ENCODE measurements at regions not wholly inside any gene's neighbourhood (a gene's known extent, or its start where the extent isn't known, plus 50 kb on each side); places are given as distances from the start of the nearest gene placed in this dataset.

GRCh38 chr15:94893091-94893490 is 661.7 kb downstream of the MCTP2 start:
- no peak for DNase-seq

DNA sequence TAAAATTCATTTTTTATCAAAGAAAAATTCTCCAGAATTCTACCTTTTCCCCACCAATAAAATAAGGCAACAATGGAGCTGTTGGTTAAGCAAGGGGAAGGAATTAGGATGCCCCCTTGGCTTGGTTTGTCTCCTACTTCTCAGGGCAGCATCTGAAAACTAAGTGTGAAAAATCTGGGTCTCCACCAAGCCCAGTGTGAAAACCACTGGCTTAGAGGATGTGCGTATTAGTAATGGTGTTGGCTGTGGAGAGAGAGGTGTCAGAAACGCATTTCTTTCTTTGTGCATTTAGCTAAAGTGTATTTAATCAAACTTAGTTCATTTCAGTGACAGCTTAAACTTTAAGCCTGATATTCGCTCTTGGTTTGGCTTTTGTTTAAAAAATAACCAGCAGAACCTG is 662.7 kb downstream of the MCTP2 start:
- no peak for DNase-seq

GRCh38 chr15:94909510-94909909 is 678.1 kb downstream of the MCTP2 start:
- no peak for DNase-seq

- no peak for DNase-seq
Measured at GRCh38 chr15:94910166-94910565, 678.8 kb downstream of the MCTP2 start.

DNA sequence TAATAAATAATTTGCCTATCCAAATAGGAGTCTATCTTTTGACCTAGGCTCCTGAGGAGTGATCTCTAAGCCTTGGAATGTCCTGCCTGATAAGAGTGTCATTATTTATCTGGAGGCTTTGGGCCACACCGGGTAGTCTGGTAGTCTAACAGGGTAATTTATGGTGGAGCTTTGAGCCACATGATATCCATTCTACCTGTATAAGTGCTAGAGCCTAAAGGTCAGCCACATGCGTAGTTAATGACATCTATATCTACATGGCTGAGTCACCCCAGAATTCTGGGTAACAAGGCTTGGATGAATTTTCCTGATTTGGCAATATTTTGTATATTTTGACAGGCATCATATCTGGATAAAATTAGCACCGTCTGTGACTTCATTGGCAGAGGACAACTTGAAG is 681.4 kb downstream of the MCTP2 start:
- no peak for DNase-seq

GRCh38 chr15:94917068-94917467 is 685.7 kb downstream of the MCTP2 start:
- no peak for DNase-seq

DNA sequence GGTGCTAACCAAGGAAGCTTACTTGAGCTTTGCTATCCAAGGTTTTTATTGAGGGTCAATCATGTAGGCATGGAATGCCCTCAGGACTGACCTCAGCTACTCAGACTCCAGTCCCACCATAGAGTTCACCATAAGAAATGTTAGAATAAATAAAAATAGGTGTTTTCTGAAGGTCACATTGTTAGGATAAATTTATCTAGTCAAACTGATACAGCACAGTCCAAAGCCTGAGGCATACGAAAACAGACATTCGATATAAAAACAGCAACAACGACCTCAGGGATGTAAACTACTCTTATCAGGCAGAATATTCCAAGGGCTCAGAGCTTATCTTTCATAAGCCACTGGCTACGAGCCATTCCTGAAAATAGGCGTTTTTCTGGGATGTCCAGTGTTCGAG is 690.6 kb downstream of the MCTP2 start:
- no peak for DNase-seq

DNA sequence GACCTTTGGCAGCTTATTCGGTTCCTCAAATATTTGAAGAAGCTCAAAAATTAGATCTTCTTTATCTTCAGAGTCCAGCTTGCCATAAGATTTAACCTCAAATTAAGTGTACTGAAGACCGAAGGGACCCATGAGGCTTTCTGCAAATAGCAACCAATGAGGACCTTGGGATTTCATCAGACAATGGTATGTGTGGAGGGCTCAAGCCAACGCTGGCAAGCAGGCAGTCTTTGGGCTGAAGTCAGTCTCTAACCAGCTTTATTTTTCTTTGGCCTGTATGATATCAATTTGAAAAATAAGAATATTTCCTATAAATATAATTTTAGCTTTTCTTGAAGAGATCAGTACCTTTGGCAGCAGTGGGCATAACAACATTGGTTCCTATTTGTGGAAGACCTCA is 692.7 kb downstream of the MCTP2 start:
- no peak for DNase-seq

DNA sequence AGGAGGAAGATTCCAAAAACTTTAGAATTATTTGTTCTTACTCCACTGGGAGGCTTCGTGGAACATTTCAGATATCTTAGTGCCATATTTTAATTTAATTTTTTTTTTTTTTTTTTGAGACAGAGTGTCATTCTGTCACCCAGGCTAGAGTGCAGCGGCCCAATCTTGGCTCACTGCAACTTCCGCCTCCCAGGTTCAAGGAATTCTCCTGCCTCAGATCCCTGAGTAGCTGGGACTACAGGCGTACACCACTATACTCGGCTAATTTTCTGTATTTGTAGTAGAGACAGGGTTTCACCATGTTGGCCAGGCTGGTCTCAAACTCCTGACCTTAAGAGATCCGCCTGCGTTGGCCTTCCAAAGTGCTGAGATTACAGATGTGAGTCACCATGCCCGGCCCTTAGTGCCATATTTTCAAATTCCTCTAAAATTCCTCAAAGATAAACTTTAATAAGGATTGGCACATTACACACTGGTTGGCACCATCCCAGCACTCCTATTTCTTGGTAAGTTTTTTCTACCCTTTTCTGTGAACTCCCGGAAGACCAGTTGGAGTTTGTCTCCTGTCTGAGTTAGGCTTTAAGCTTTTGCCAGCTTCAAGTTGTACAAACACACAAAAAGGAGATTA is 693.7 kb downstream of the MCTP2 start:
- DNase-seq: no peak

DNA sequence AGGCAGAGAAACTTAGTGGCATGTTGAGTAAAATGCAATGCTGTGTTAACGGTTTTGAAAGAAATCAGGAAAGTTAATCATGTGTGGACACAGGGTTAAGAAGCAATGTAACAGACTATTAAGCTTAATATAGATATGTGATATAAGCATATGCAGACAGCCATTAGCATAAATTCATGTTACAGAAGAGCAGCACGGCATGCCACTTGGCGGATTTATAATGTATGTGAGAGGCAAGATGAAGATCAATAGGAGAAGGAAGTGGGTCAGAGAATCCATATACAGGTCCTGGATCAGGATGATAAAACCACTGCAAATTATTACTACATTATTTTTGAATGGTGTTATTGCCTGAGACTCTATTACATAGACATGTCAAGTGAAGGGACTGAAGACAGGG is 694.3 kb downstream of the MCTP2 start:
- no peak for DNase-seq

- DNase-seq: no peak
Measured at GRCh38 chr15:94927003-94927402, 695.6 kb downstream of the MCTP2 start.

GRCh38 chr15:94929282-94929681 is 697.9 kb downstream of the MCTP2 start:
- DNase-seq: no peak

DNA sequence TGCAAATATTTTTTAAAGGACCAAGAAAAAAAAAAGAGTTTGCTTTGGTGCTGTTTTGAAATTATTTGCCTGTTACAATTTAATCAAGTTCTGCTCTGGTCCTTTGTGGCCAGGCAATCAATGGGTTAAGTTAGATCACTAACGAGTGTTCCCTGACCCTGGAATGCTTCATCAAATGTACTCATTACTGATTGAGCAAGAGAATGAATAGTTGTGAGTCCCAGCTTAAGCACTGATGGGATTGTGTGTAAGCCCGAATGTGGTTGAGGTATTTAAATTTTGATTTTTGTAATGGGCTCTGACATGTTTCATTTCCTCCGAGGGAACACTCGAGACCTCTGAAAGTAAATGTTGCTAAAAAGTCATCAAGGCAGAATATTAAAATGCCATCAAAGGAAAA is 699.1 kb downstream of the MCTP2 start:
- no peak for DNase-seq

- no peak for DNase-seq
Measured at GRCh38 chr15:94930960-94931359, 699.6 kb downstream of the MCTP2 start.

DNA sequence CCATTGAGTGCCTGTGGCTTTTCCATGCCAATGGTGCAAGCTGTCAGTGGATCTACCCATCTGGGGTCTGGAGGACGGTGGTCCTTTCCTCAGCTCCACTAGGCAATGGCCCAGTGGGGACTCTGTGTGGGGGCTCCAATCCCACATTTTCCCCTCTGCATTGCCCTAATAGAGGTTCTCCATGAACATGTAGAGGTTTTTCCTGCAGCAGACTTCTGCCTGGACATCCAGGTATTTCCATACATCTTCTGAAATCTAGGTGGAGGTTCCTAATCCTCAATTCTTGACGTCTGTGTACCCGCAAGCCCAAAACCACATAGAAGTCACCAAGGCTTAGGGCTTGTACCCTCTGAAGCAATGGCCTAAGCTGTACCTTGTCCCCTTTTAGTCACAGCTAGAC is 703.1 kb downstream of the MCTP2 start:
- DNase-seq: no peak

DNA sequence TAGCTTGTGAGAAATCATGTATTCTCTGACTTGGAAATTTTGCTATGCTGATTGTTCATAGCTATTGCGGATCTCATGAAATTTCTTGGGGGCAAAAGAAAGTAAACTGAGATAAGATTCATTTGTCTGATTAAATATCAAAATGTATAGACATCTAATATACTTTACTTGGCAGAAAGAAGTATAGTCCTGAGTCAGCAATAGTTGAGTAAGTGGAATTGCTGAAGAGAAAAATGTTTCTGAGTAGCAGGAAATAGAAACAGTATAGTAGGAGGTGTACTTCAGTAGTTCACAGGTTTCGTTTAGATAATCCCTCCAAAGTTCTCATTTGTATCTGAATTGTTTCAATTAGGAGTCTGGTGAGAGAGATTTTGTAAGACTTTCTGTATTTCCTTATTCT is 705.9 kb downstream of the MCTP2 start:
- no peak for DNase-seq

DNA sequence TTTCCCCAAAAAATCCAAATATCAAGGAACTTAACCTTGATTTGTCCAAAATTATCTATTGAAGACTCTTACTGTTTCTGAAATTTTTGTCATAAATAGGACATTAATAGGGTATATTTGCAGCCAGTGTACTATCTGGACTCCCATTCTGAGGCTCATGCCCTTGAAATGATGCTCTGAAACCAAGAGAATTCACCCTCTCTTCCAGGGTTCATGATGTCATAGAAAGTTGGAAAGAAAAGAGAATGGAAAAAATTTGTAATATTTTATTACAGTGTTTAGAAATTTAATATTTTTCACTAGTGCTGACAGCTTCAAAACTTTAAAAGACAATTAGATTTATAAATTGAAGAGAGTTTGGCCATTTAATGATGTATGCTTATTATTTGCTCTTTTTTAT is 712.5 kb downstream of the MCTP2 start:
- no peak for DNase-seq

- DNase-seq: no peak
Measured at GRCh38 chr15:94951538-94951937, 720.2 kb downstream of the MCTP2 start.

GRCh38 chr15:94963953-94964352 is 732.6 kb downstream of the MCTP2 start:
- DNase-seq: no peak

- DNase-seq: no peak
Measured at GRCh38 chr15:94965593-94965992, 734.2 kb downstream of the MCTP2 start.

- no peak for DNase-seq
Measured at GRCh38 chr15:94968133-94968532, 736.8 kb downstream of the MCTP2 start.

- DNase-seq: no peak
Measured at GRCh38 chr15:94970096-94970495, 738.7 kb downstream of the MCTP2 start.

- no peak for DNase-seq
Measured at GRCh38 chr15:94970802-94971201, 739.4 kb downstream of the MCTP2 start.

DNA sequence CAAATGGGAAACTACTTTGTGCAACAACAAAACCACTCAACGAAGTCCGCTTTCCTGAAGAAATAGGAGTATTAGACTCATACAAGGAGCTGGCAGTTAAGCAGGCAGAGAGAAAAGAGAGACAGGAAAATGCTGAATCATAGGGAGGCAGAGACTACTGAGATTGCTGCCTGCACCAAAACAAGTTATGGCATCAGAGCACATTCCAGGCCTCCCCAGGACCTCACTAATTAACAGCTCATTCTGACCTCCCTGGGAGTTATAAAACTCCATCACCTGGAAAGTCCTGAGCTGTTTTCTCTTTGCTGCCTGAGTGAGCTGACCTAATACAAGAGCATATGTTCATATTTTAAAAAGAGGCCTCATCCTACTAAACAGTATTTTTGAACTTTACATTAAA is 741.0 kb downstream of the MCTP2 start:
- no peak for DNase-seq
